K562 (cell line): ENCODE measurements at regions not wholly inside any gene's neighbourhood (a gene's known extent, or its start where the extent isn't known, plus 50 kb on each side); places are given as distances from the start of the nearest gene placed in this dataset.

Source experiments
- ATAC-seq: fragments of 200-7000 bp; cut with Tn5 transposase; 3 replicates; pipeline ENCODE4 v1.9.1; 2020; ENCODE audit warnings: moderate library complexity
- BruUV-seq: library from RNA; stranded (reverse); fragments of 400-500 nt; replicated peaks from 2 replicates; lab custom pipeline; 2021; lab: Mats Ljungman, UMichigan
- CTCF ChIA-PET: fragments of 300-600 bp; formaldehyde crosslinking; extraction: SDS; loops from one replicate; lab custom pipeline; 2021; ENCODE audit warnings: low intra/inter-chr PET ratio; lab: Yijun Ruan, JAX
- POLR2A ChIA-PET: fragments of 300-600, 350-650 bp; sonication (Branson Sonifier 250); formaldehyde crosslinking; extraction: SDS; loops from one replicate; lab custom pipeline; 2021; ENCODE audit warnings: antibody characterized with exemption, inconsistent platforms; lab: Yijun Ruan, JAX
- DNase-seq, 4 experiments: peaks; one replicate each; pipeline versions ENCODE4 v3.0.0 to v3.0.0-alpha.2; 2011 to 2018; ENCODE audit warnings: low spot score in 3 of 4, mixed read lengths in 3 of 4; ENCODE audit errors: extremely low read depth in 1 of 4
- FAIRE-seq: peaks from 2 replicates; lab custom pipeline; 2011; peaks lifted over from hg19 to GRCh38; lab: Jason Lieb, UNC
- H2AFZ ChIP-seq: 2 replicates; pipeline ENCODE4 v1.6.0; 2011; ENCODE audit warnings: low read depth, low read length, control low read depth, inconsistent platforms
- H3K27ac ChIP-seq: fragments of 200-600 bp; 3 replicates; pipeline ENCODE4 v1.8.0; 2011; ENCODE audit warnings: low read depth, mild to moderate bottlenecking, control low read depth, inconsistent platforms, low read length, moderate library complexity, mixed read lengths; ENCODE audit errors: extremely low read depth
- H3K27me3 ChIP-seq, 2 experiments: fragments of 300-600 bp in 1 of 2; 2 replicates in 1 of 2; 3 replicates in 1 of 2; pipeline versions ENCODE4 v1.6.0 to v1.8.0; 2011; ENCODE audit warnings: inconsistent platforms in 2 of 2, low read length in 2 of 2, mild to moderate bottlenecking in 1 of 2, mixed read lengths in 1 of 2, moderate library complexity in 1 of 2; ENCODE audit not compliant: control insufficient read depth in 2 of 2, insufficient read depth in 2 of 2
- H3K36me3 ChIP-seq: fragments of 300-600 bp; 3 replicates; pipeline ENCODE4 v1.8.0; 2011; ENCODE audit warnings: mild to moderate bottlenecking, low read length, inconsistent platforms; ENCODE audit not compliant: control insufficient read depth, insufficient read depth
- H3K4me1 ChIP-seq, 2 experiments: fragments of 200-600 bp in 1 of 2; replicated peaks in 1 of 2; 2 replicates in 1 of 2; 3 replicates in 1 of 2; pipeline versions ENCODE4 v1.5.1 to v1.8.0; 2011; ENCODE audit warnings: inconsistent platforms in 2 of 2, low read length in 2 of 2, mild to moderate bottlenecking in 1 of 2, mixed read lengths in 1 of 2, moderate library complexity in 1 of 2; ENCODE audit not compliant: control insufficient read depth in 2 of 2, insufficient read depth in 2 of 2
- H3K4me2 ChIP-seq: 2 replicates; pipeline ENCODE4 v1.6.1; 2011; ENCODE audit warnings: low read length, control low read depth, inconsistent platforms, mixed read lengths; ENCODE audit not compliant: insufficient read depth
- H3K4me3 ChIP-seq: fragments of 200-600 bp; sonication (generic), shearing (Covaris generic); 2 replicates; pipeline ENCODE4 v1.5.1; 2016; ENCODE audit warnings: control low read depth, inconsistent platforms
- H3K79me2 ChIP-seq: fragments of 200-600 bp; 3 replicates; pipeline ENCODE4 v1.8.0; 2011; ENCODE audit warnings: low read length, inconsistent platforms; ENCODE audit not compliant: control insufficient read depth, insufficient read depth
- H3K9ac ChIP-seq, 2 experiments: 2 replicates each; pipeline versions ENCODE4 v1.6.0 to v1.6.1; 2011; ENCODE audit warnings: low read depth in 2 of 2, low read length in 2 of 2, control low read depth in 1 of 2, inconsistent platforms in 1 of 2, mild to moderate bottlenecking in 1 of 2, mixed read lengths in 1 of 2; ENCODE audit not compliant: insufficient read depth in 1 of 2
- H3K9me1 ChIP-seq: one replicate; pipeline ENCODE4 v1.6.0; 2011; ENCODE audit warnings: inconsistent platforms, mild to moderate bottlenecking, low read length, moderate library complexity; ENCODE audit not compliant: control insufficient read depth, insufficient read depth
- H3K9me3 ChIP-seq: replicated peaks from 2 replicates; pipeline ENCODE4 v1.5.1; 2011; ENCODE audit warnings: low read depth, low read length, inconsistent platforms; ENCODE audit not compliant: control insufficient read depth, insufficient read depth
- H4K20me1 ChIP-seq: replicated peaks from 2 replicates; pipeline ENCODE4 v1.6.1; 2011; ENCODE audit warnings: low read length, inconsistent platforms, mixed read lengths; ENCODE audit not compliant: control insufficient read depth, insufficient read depth
- CCNT2 ChIP-seq: IDR thresholded peaks from 2 replicates; pipeline ENCODE4 v1.6.1; 2011; ENCODE audit warnings: borderline replicate concordance, low read depth, mild to moderate bottlenecking, moderate library complexity, mixed read lengths, low read length; ENCODE audit not compliant: insufficient read length; ENCODE audit errors: extremely low read depth
- KLF1 ChIP-seq: fragments of 450-650 bp; IDR thresholded peaks from 2 replicates; pipeline ENCODE4 v1.6.1; 2016; ENCODE audit warnings: missing genetic modification characterization, missing compliant biosample characterization
- NCOA4 ChIP-seq: fragments of 450-650 bp; IDR thresholded peaks from 2 replicates; pipeline ENCODE4 v1.6.1; 2018; ENCODE audit warnings: mild to moderate bottlenecking; ENCODE audit not compliant: partially characterized antibody
- PHF21A ChIP-seq: fragments of 450-650 bp; IDR thresholded peaks from 2 replicates; pipeline ENCODE4 v1.6.1; 2017; ENCODE audit warnings: low read depth, borderline replicate concordance
- RAD21 ChIP-seq, 2 experiments: fragments of 250-450 bp in 1 of 2; fragments of 450-650 bp in 1 of 2; sonication (Bioruptor Pico) in 1 of 2; formaldehyde crosslinking in 1 of 2; IDR thresholded peaks in 1 of 2; conservative IDR thresholded peaks in 1 of 2; 2 replicates each; pipeline versions ENCODE4 v1.4.0 to v1.8.0; 2020 to 2022; ENCODE audit warnings: mild to moderate bottlenecking in 2 of 2, moderate library complexity in 1 of 2
- TSC22D4 ChIP-seq: fragments of 450-650 bp; IDR thresholded peaks from 2 replicates; pipeline ENCODE4 v1.6.1; 2016; ENCODE audit warnings: missing genetic modification characterization, missing biosample characterization, control low read depth
- ZNF311 ChIP-seq: fragments of 250-450 bp; sonication (Bioruptor Pico); IDR thresholded peaks from 2 replicates; pipeline ENCODE4 v1.4.0; 2020; ENCODE audit warnings: mild to moderate bottlenecking, moderate library complexity
- ZNF316 ChIP-seq: fragments of 450-650 bp; IDR thresholded peaks from 2 replicates; pipeline ENCODE4 v1.6.1; 2016
- WGBS: fragments of 100-300 bp; shearing (Covaris generic); methylation state at CpG from one replicate; pipeline ENCODE4 v1.1.6; 2016; ENCODE audit warnings: low coverage, mixed read lengths; ENCODE audit not compliant: insufficient coverage; ENCODE audit errors: missing lambda C conversion rate; 5-methylcytosine and 5-hydroxymethylcytosine counted together
- in situ Hi-C: fragments of 300-500 bp; cut with MboI; formaldehyde crosslinking; loops from 4 replicates; pipeline ENCODE4 v1.15.0; 2018; ENCODE audit warnings: inconsistent platforms, mixed read lengths
- intact Hi-C: fragments of 100-400 bp; cut with micrococcal nuclease; formaldehyde crosslinking; loops from 2 replicates; pipeline ENCODE4 v1.14.2; 2022
- TF ChIP-seq, protein P1 (sequence below): fragments of 450-650 bp; IDR thresholded peaks from 2 replicates; pipeline ENCODE4 v1.6.1; 2016
- TF ChIP-seq, protein P2 (sequence below): fragments of 250-450 bp; sonication (Bioruptor Pico); IDR thresholded peaks from 2 replicates; pipeline ENCODE4 v1.5.1; 2021; ENCODE audit warnings: mild to moderate bottlenecking

DNA sequence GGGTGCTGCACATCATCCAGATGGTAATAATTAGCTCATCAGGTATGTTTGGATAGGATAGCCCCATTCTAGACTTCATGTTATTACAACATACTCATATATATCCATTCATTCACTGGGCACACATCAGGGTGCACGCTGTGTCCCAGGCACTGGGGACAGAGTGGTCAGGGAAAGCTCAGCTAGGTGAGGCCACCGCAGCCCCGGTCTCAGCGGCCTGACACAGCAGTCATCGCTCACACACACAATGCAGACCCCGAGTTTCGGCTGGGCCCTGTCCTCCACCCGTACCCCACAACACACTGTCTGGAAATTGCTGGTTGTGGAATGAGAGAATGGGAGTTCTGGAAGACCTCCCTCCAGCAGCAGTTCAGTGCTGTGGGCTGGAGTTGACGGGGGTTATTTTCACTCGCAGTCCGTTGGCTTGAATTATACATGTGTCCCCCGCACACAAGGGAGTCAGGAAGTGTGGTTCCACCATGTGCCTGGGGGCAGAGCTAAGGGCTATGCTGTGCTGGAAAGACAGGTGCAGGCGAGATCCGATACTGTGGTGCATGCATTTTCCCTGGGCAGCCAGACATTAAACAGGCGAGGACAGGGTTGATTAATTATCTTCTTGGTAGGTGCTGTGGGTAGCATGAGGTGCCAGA lies 257.6 kb downstream of the TEX29 start:
- no peak for FAIRE-seq
- no peaks in the 10 kb centered on the region for H3K79me2 ChIP-seq
- H4K20me1 ChIP-seq = no peaks in the 10 kb centered on the region
- no peak overlapping the region for H3K4me2 ChIP-seq
- H3K9ac ChIP-seq = no peak overlapping the region
- no TSS peak for BruUV-seq
- H3K4me1 ChIP-seq = no peaks in the 10 kb centered on the region
- in situ Hi-C loops (no loop called here), intact Hi-C loops (no loop called here)
- no peak overlapping the region for H3K27ac ChIP-seq
- no peak for ATAC-seq
- ChIA-PET POLR2A (no interaction called here), CTCF (no interaction called here)
- TF ChIP-seq RAD21 (CRISPR knock-in tag; conservative IDR thresholded peaks at IDR 0.05 in 1 of 2, IDR thresholded peaks at IDR 0.05 in 1 of 2) = no peak
- TF ChIP-seq, protein P1, sequence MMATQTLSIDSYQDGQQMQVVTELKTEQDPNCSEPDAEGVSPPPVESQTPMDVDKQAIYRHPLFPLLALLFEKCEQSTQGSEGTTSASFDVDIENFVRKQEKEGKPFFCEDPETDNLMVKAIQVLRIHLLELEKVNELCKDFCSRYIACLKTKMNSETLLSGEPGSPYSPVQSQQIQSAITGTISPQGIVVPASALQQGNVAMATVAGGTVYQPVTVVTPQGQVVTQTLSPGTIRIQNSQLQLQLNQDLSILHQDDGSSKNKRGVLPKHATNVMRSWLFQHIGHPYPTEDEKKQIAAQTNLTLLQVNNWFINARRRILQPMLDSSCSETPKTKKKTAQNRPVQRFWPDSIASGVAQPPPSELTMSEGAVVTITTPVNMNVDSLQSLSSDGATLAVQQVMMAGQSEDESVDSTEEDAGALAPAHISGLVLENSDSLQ = no peak
- no peak for TF ChIP-seq CCNT2
- TF ChIP-seq, protein P2, sequence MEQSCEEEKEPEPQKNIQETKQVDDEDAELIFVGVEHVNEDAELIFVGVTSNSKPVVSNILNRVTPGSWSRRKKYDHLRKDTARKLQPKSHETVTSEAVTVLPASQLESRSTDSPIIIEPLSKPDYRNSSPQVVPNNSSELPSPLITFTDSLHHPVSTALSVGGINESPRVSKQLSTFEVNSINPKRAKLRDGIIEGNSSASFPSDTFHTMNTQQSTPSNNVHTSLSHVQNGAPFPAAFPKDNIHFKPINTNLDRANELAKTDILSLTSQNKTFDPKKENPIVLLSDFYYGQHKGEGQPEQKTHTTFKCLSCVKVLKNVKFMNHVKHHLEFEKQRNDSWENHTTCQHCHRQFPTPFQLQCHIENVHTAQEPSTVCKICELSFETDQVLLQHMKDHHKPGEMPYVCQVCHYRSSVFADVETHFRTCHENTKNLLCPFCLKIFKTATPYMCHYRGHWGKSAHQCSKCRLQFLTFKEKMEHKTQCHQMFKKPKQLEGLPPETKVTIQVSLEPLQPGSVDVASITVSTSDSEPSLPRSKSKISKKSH = no peak
- TF ChIP-seq ZNF316 = no peak
- TF ChIP-seq PHF21A = no peak
- no peak for TF ChIP-seq ZNF311 (CRISPR knock-in tag)
- no peak for TF ChIP-seq NCOA4
- no peak for TF ChIP-seq TSC22D4
- TF ChIP-seq KLF1 = no peak
- 0% methylated on average over 12 of the region's 15 CpGs for WGBS
- H3K27me3 ChIP-seq = 0 out of 5 replicates have a peak, but pooled peaks cover 0 to 6% of the 10 kb centered on the region in 2 experiments
- no peak overlapping the region for H3K4me3 ChIP-seq
- DNase-seq = no peak
- H3K36me3 ChIP-seq = no peaks in the 10 kb centered on the region
- H3K9me3 ChIP-seq = peaks cover 2% of the 10 kb centered on the region; the same call in 1 of the 2 replicates
- H2AFZ ChIP-seq = no peak overlapping the region
- H3K9me1 ChIP-seq = no peaks in the 10 kb centered on the region
